PC-9 (cell line): ENCODE measurements at regions not wholly inside any gene's neighbourhood (a gene's known extent, or its start where the extent isn't known, plus 50 kb on each side); places are given as distances from the start of the nearest gene placed in this dataset.
"Not testable (repeated sequence)": the region's sequence is repeated elsewhere in the genome, so short reads cannot be mapped to it uniquely, and the experiment has no call there.

Experiments used
- CTCF ChIP-seq: fragments of 200-600 bp; sonication (generic); conservative IDR thresholded peaks from 2 replicates; pipeline ENCODE4 v1.6.1; 2017; ENCODE audit warnings: mixed run types, antibody characterized with exemption, mild to moderate bottlenecking, moderate library complexity
- EZH2 ChIP-seq: fragments of 200-600 bp; sonication (generic); IDR thresholded peaks from 2 replicates; pipeline ENCODE4 v1.8.0; 2017; ENCODE audit warnings: antibody characterized with exemption, low read depth

DNA sequence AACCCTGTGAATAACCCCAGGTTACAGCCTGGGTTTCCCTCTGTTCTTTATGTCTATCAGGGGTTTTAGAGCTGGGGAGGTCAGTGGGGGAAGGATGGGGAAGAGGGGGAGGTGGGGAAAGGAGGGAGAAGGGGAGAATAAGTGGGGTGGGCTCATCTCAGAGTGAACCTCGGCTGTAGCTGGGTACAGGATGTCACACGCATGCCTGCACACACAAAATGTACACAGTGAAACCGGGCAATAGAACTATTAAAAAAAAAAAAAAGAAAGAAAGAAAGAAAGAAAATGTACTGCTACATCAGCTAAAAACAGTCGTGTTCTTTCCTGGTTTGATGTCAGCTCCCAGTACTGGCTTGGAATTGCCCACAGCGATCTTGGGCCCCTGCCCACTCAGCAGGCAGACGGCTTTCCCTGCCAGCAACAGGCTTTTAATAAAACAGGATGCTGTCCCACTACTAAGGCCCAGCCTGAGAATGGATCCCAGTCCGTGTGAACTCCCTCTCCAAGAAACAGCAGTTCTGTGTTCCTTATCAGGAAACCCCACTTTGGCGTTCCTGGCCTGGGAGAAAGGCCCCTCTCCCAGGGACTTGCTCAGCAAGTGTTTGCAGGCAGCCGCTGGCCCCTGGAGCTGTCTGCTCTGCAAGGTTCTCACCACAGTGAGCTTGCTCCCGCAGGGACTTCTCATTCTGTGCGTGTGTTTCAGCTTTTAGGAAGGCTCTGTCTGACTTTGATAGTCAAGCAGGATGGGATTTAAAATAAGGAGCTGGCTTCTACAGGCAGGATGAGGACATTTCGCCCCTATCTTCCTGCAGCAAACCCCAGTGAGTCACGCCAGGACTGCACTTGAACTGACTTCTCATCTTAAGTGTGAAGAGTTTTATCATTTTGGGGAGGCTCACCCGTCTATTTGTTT is 225.6 kb downstream of the BCL2L11 start:
- not testable (repeated sequence) for TF ChIP-seq EZH2, CTCF
